ENCODE measurements at regions not wholly inside any gene's neighbourhood (a gene's known extent, or its start where the extent isn't known, plus 50 kb on each side); places are given as distances from the start of the nearest gene placed in this dataset.

- TF ChIP-seq CTBP2 (IDR thresholded peaks at IDR 0.05; ENCODE audit: borderline replicate concordance, insufficient read depth, insufficient read length, low read length): no peak
- TF ChIP-seq KDM5A (IDR thresholded peaks at IDR 0.05; ENCODE audit: low read length): no peak
These were observed 123.8 kb upstream of the FHL2 start (continued) for GRCh38 chr2:105522645-105523044.
